ENCODE measurements at regions not wholly inside any gene's neighbourhood (a gene's known extent, or its start where the extent isn't known, plus 50 kb on each side); places are given as distances from the start of the nearest gene placed in this dataset.

GRCh38 chr9:126123927-126124326 is 202.7 kb upstream of the MVB12B start:
- no peak for DNase-seq
- Histone ChIP-seq H2AFZ (no peak overlapping the region), H3K4me1 (replicated peaks; ENCODE audit: insufficient read depth) (no peaks in the 10 kb centered on the region), H3K9me3 (ENCODE audit: insufficient read depth, low read depth) (no peaks in the 10 kb centered on the region), H4K20me1 (ENCODE audit: insufficient read depth) (no peaks in the 10 kb centered on the region), H3K4me2 (no peak overlapping the region), H3K27me3 (ENCODE audit: insufficient read depth, low read depth) (peaks cover 86% of the 10 kb centered on the region), H3K36me3 (ENCODE audit: low read depth) (no peaks in the 10 kb centered on the region), H3F3A (ENCODE audit: insufficient read depth, low read depth) (no peaks in the 10 kb centered on the region), H3K4me3 (no peak overlapping the region), H3K9me2 (ENCODE audit: insufficient read depth) (no peaks in the 10 kb centered on the region), H3K79me2 (ENCODE audit: low read depth) (no peaks in the 10 kb centered on the region), H3K27ac (no peak overlapping the region)
- BruUV-seq (replicated peaks) = no TSS peak
- CTCF ChIA-PET = no interaction called here
- TF ChIP-seq CTCF (conservative IDR thresholded peaks at IDR 0.05) = no peak
- no peak for TF ChIP-seq EZH2 (IDR thresholded peaks at IDR 0.05; ENCODE audit: low read depth)
- POLR2A ChIA-PET (ENCODE audit: unreplicated experiment) = no interaction called here
- intact Hi-C loops (cut with micrococcal nuclease; ENCODE audit: unreplicated experiment) = no loop called here

- no TSS peak for BruUV-seq (replicated peaks)
- Histone ChIP-seq H3K4me2 (no peak overlapping the region), H3K4me3 (no peak overlapping the region), H4K20me1 (ENCODE audit: insufficient read depth) (no peaks in the 10 kb centered on the region), H3K9me3 (ENCODE audit: insufficient read depth, low read depth) (no peaks in the 10 kb centered on the region), H2AFZ (no peak overlapping the region), H3K36me3 (ENCODE audit: low read depth) (no peaks in the 10 kb centered on the region), H3K79me2 (ENCODE audit: low read depth) (no peaks in the 10 kb centered on the region), H3F3A (ENCODE audit: insufficient read depth, low read depth) (no peaks in the 10 kb centered on the region), H3K4me1 (replicated peaks; ENCODE audit: insufficient read depth) (no peaks in the 10 kb centered on the region), H3K27me3 (ENCODE audit: insufficient read depth, low read depth) (peaks cover 86% of the 10 kb centered on the region), H3K27ac (no peak overlapping the region), H3K9me2 (ENCODE audit: insufficient read depth) (no peaks in the 10 kb centered on the region)
- intact Hi-C loops (cut with micrococcal nuclease; ENCODE audit: unreplicated experiment) = no loop called here
- ChIA-PET CTCF (interaction anchor here (0.6 kb wide), 1 partner anchor 656 kb away, joined by 3 read pairs; no protein-coding TSS in a partner anchor), POLR2A (ENCODE audit: unreplicated experiment) (no interaction called here)
- no peak for DNase-seq
- TF ChIP-seq CTCF (conservative IDR thresholded peaks at IDR 0.05) = no peak
- TF ChIP-seq EZH2 (IDR thresholded peaks at IDR 0.05; ENCODE audit: low read depth) = no peak
Observed at GRCh38 chr9:126125177-126125576, 201.5 kb upstream of the MVB12B start.

GRCh38 chr9:126125577-126125976 is 201.1 kb upstream of the MVB12B start:
- no TSS peak for BruUV-seq (replicated peaks)

More at GRCh38 chr9:126125577-126125976, 201.1 kb upstream of the MVB12B start:
- H3F3A ChIP-seq (ENCODE audit: insufficient read depth, low read depth) = no peaks in the 10 kb centered on the region
- no peaks in the 10 kb centered on the region for H3K36me3 ChIP-seq (ENCODE audit: low read depth)
- ChIA-PET CTCF (interaction anchor here (0.6 kb wide), 1 partner anchor 656 kb away, joined by 3 read pairs; no protein-coding TSS in a partner anchor), POLR2A (ENCODE audit: unreplicated experiment) (no interaction called here)
- H3K79me2 ChIP-seq (ENCODE audit: low read depth) = no peaks in the 10 kb centered on the region
- no peaks in the 10 kb centered on the region for H3K9me3 ChIP-seq (ENCODE audit: insufficient read depth, low read depth)
- no peak overlapping the region for H3K4me3 ChIP-seq
- no peaks in the 10 kb centered on the region for H3K4me1 ChIP-seq (replicated peaks; ENCODE audit: insufficient read depth)
- no peaks in the 10 kb centered on the region for H3K9me2 ChIP-seq (ENCODE audit: insufficient read depth)
- TF ChIP-seq EZH2 (IDR thresholded peaks at IDR 0.05; ENCODE audit: low read depth) (no peak), CTCF (conservative IDR thresholded peaks at IDR 0.05) (no peak)
- H3K27me3 ChIP-seq (ENCODE audit: insufficient read depth, low read depth) = peaks cover 86% of the 10 kb centered on the region
- H4K20me1 ChIP-seq (ENCODE audit: insufficient read depth) = no peaks in the 10 kb centered on the region
- H2AFZ ChIP-seq = no peak overlapping the region
- DNase-seq = no peak
- H3K27ac ChIP-seq = no peak overlapping the region
- no peak overlapping the region for H3K4me2 ChIP-seq
- intact Hi-C loops (cut with micrococcal nuclease; ENCODE audit: unreplicated experiment) = no loop called here
